ENCODE measurements at regions not wholly inside any gene's neighbourhood (a gene's known extent, or its start where the extent isn't known, plus 50 kb on each side); places are given as distances from the start of the nearest gene placed in this dataset.
"Not testable (repeated sequence)": the region's sequence is repeated elsewhere in the genome, so short reads cannot be mapped to it uniquely, and the experiment has no call there.

GRCh38 chr2:126952216-126952615, 53.5 kb downstream of the TEX51 start:
- TF ChIP-seq POLR2A (IDR thresholded peaks at IDR 0.05) = no peak
- TF ChIP-seq CTCF (IDR thresholded peaks at IDR 0.05) = no peak
- DNase-seq (ENCODE audit: low spot score in 2 of 2) = no peak
- intact Hi-C loops (cut with DNase I; ENCODE audit: low total_unique reads) = no loop called here
- no peak overlapping the region for H3K4me3 ChIP-seq (ENCODE audit: low read depth, poor library complexity, severe bottlenecking)
- 50 to 51% methylated on average over 1 of the region's 1 CpG for WGBS, 2 donors

- TF ChIP-seq POLR2A (IDR thresholded peaks at IDR 0.05) = no peak
- no peak for TF ChIP-seq CTCF (IDR thresholded peaks at IDR 0.05)
- no peak overlapping the region for H3K4me3 ChIP-seq (ENCODE audit: low read depth, poor library complexity, severe bottlenecking)
- intact Hi-C loops (cut with DNase I; ENCODE audit: low total_unique reads) = no loop called here
- no peak for DNase-seq (ENCODE audit: low spot score in 2 of 2)
- 52 to 66% methylated on average over 2 of the region's 2 CpGs for WGBS, 2 donors
These were observed 54.8 kb downstream of the TEX51 start for GRCh38 chr2:126953483-126953882.

GRCh38 chr2:126954831-126955230, 56.1 kb downstream of the TEX51 start:
- intact Hi-C loops (cut with DNase I; ENCODE audit: low total_unique reads) = no loop called here
- WGBS, 2 donors = 40 to 64% methylated on average over 1 of the region's 1 CpG

GRCh38 chr2:126956773-126957172, 58.1 kb downstream of the TEX51 start:
- H3K4me3 ChIP-seq (ENCODE audit: low read depth, poor library complexity, severe bottlenecking); DNase-seq (ENCODE audit: low spot score in 2 of 2); intact Hi-C loops (cut with DNase I; ENCODE audit: low total_unique reads): not testable (repeated sequence)
- 49 to 51% methylated on average over 3 to 4 of the region's 4 CpGs for WGBS, 2 donors

More at GRCh38 chr2:126954831-126955230, 56.1 kb downstream of the TEX51 start:
- no peak for TF ChIP-seq CTCF (IDR thresholded peaks at IDR 0.05)
- TF ChIP-seq POLR2A (IDR thresholded peaks at IDR 0.05) = no peak
- DNase-seq (ENCODE audit: low spot score in 2 of 2) = no peak
- no peak overlapping the region for H3K4me3 ChIP-seq (ENCODE audit: low read depth, poor library complexity, severe bottlenecking)

GRCh38 chr2:126963390-126963789, 64.7 kb downstream of the TEX51 start:
- WGBS, 2 donors = 76 to 80% methylated on average over 4 to 5 of the region's 5 CpGs
- TF ChIP-seq POLR2A (IDR thresholded peaks at IDR 0.05) (no peak), CTCF (IDR thresholded peaks at IDR 0.05) (no peak)
- intact Hi-C loops (cut with DNase I; ENCODE audit: low total_unique reads) = no loop called here
- H3K4me3 ChIP-seq (ENCODE audit: low read depth, poor library complexity, severe bottlenecking) = no peak overlapping the region
- no peak for DNase-seq (ENCODE audit: low spot score in 2 of 2)

- TF ChIP-seq CTCF (IDR thresholded peaks at IDR 0.05) = no peak
- TF ChIP-seq POLR2A (IDR thresholded peaks at IDR 0.05) = no peak
- WGBS, 2 donors = 59 to 80% methylated on average over 1 of the region's 1 CpG
- intact Hi-C loops (cut with DNase I; ENCODE audit: low total_unique reads) = no loop called here
These were observed 67.9 kb downstream of the TEX51 start for GRCh38 chr2:126966601-126967000.

More at GRCh38 chr2:126966601-126967000, 67.9 kb downstream of the TEX51 start:
- no peak for DNase-seq (ENCODE audit: low spot score in 2 of 2)
- H3K4me3 ChIP-seq (ENCODE audit: low read depth, poor library complexity, severe bottlenecking) = no peak overlapping the region
